Right lobe of liver (tissue), 4 donors: ENCODE measurements at regions not wholly inside any gene's neighbourhood (a gene's known extent, or its start where the extent isn't known, plus 50 kb on each side); places are given as distances from the start of the nearest gene placed in this dataset.

Source experiments
- POLR2A ChIP-seq: fragments of 450-650 bp; IDR thresholded peaks from one replicate; pipeline ENCODE4 v1.6.1; 2017; ENCODE audit warnings: antibody characterized with exemption, mild to moderate bottlenecking
- TF ChIP-seq, protein P1 (sequence below), 4 donors: fragments of 200-600 bp in 3 of 4; fragments of 450-650 bp in 1 of 4; IDR thresholded peaks; one replicate each; pipeline versions ENCODE4 v1.5.1 to v1.8.0; 2016 to 2022; ENCODE audit warnings: antibody characterized with exemption in 4 of 4, mild to moderate bottlenecking in 2 of 4
- donor health status: DM: no; HTN: no; CAD: no.
- donor health status: DM: no; HTN: no; CAD: no.
- donor health status: DM: no; HTN: yes; CAD: no.

DNA sequence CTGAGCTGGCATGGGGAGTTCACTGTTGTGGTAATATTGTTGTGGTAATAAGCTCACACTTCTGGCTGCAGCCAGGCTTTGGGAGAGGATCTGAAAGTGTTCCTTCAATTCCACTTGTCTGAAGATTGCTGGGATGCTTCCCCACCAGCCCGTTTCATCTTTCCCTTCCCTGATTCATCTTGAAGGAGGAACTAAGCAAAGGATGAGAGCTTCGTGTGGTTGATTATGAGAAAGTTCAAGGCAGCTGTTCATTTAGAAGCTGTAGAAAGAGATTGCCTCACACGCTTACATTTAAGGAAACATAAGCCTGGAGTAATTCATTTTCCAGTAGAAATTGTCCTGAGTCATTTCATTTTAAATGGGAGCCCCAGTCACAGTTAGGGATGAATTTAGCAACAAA is 122.4 kb upstream of the GAS1 start:
- TF ChIP-seq, protein P1, sequence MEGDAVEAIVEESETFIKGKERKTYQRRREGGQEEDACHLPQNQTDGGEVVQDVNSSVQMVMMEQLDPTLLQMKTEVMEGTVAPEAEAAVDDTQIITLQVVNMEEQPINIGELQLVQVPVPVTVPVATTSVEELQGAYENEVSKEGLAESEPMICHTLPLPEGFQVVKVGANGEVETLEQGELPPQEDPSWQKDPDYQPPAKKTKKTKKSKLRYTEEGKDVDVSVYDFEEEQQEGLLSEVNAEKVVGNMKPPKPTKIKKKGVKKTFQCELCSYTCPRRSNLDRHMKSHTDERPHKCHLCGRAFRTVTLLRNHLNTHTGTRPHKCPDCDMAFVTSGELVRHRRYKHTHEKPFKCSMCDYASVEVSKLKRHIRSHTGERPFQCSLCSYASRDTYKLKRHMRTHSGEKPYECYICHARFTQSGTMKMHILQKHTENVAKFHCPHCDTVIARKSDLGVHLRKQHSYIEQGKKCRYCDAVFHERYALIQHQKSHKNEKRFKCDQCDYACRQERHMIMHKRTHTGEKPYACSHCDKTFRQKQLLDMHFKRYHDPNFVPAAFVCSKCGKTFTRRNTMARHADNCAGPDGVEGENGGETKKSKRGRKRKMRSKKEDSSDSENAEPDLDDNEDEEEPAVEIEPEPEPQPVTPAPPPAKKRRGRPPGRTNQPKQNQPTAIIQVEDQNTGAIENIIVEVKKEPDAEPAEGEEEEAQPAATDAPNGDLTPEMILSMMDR (IDR thresholded peaks at IDR 0.05): no peak
- no peak for TF ChIP-seq POLR2A
